Heart left ventricle (tissue), 13 donors: ENCODE measurements at regions not wholly inside any gene's neighbourhood (a gene's known extent, or its start where the extent isn't known, plus 50 kb on each side); places are given as distances from the start of the nearest gene placed in this dataset.

ENCODE experiments used
- CTCF ChIP-seq, 12 donors: fragments of 200-600 bp; sonication (generic) in 4 of 12; IDR thresholded peaks; one replicate each; pipeline versions ENCODE4 v1.5.0 to v1.8.0; 2018 to 2022; ENCODE audit warnings: antibody characterized with exemption in 12 of 12, mild to moderate bottlenecking in 5 of 12
- POLR2A ChIP-seq, 2 donors: fragments of 450-650 bp; IDR thresholded peaks; one replicate each; pipeline ENCODE4 v1.6.1; 2017; ENCODE audit warnings: antibody characterized with exemption in 2 of 2, mild to moderate bottlenecking in 2 of 2, moderate library complexity in 2 of 2
- donor health status: ischemic (EF 13 %, LVEDD 7.1; RV severe dilation, severe dysfunction).
- donor health status: DM: no; HTN: yes; CAD: no.
- donor health status: DM: no; HTN: no; CAD: no.
- donor health status: ischemic (EF 25% LVEDD 6.9; RV normal size, moderate dysfunction).
- donor health status: ischemic (EF 25% LVEDD 5.7; RV mildly dilated, moderate dysfunction).
- donor health status: ischemic (EF 35%, LVEDD 5.7; RV mildly dilated, moderate dysfunction).
- donor health status: nonischemic (EF 11% LVEDD 7.7; RV severe dilation, severe dysfunction).
- donor health status: DM: yes; HTN: yes; CAD: no.
- donor health status: PGD.
- donor health status: ischemic (EF 29% LVEDD 5.4; RV normal size, mild dysfunction).
- donor health status: nonischemic (EF 23%, LVEDD 6.1; RV moderate dilation, normal function).

- TF ChIP-seq CTCF (IDR thresholded peaks at IDR 0.05): no peak
- no peak for TF ChIP-seq POLR2A (IDR thresholded peaks at IDR 0.05)
Measured at GRCh38 chr11:25453471-25453870, 878.5 kb upstream of the ANO3 start.
